BLaER1 treated with 17β-estradiol and CSF1 and Interleukin-3, amounts not matched to agents 10 nM and 100 nM (cell line): ENCODE measurements at regions not wholly inside any gene's neighbourhood (a gene's known extent, or its start where the extent isn't known, plus 50 kb on each side); places are given as distances from the start of the nearest gene placed in this dataset.

ENCODE experiments used
- H3K27ac ChIP-seq, 11 experiments: shearing (Covaris generic); formaldehyde crosslinking; 2 replicates each; pipeline ENCODE4 v1.8.1; 2022
- H3K27me3 ChIP-seq, 11 experiments: shearing (Covaris generic); formaldehyde crosslinking; 2 replicates each; pipeline ENCODE4 v1.8.1; 2022
- H3K36me3 ChIP-seq, 11 experiments: shearing (Covaris generic); formaldehyde crosslinking; 2 replicates each; pipeline ENCODE4 v1.8.1; 2022
- H3K4me1 ChIP-seq, 10 experiments: shearing (Covaris generic); formaldehyde crosslinking; 2 replicates each; pipeline ENCODE4 v1.8.1; 2022
- H3K4me2 ChIP-seq, 11 experiments: shearing (Covaris generic); formaldehyde crosslinking; 2 replicates each; pipeline ENCODE4 v1.8.1; 2022
- H3K4me3 ChIP-seq, 10 experiments: shearing (Covaris generic); formaldehyde crosslinking; 2 replicates each; pipeline ENCODE4 v1.8.1; 2022
- H3K9ac ChIP-seq, 11 experiments: shearing (Covaris generic); formaldehyde crosslinking; 2 replicates each; pipeline ENCODE4 v1.8.1; 2022
- H3K9me3 ChIP-seq, 11 experiments: shearing (Covaris generic); formaldehyde crosslinking; replicated peaks in 1 of 11; 2 replicates each; pipeline ENCODE4 v1.8.1; 2022
- H4K20me1 ChIP-seq, 11 experiments: shearing (Covaris generic); formaldehyde crosslinking; 2 replicates each; pipeline ENCODE4 v1.8.1; 2022
- Cebpa-rat ChIP-seq, 11 experiments: shearing (Covaris generic); IDR thresholded peaks; 2 replicates each; pipeline ENCODE4 v1.8.1; 2022

DNA sequence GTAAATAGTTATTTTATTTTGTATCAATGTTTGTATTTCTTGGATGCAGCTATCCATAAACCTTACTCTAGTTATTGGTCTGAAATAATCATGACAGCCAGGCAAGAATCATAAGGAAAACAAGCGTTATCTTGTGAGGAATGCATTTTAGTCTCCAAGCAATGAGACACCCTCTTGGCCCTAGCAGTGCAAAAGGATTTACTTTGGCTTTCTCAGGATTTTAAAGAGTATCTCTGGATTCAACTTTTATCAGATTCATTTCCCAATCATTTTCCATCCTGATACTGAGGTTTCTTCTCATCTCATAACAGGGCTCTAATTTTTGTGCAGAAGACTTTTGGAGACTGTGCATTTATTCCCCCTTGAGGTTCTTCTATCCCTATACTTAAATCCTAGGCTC, 480.8 kb downstream of the TMX3 start:
- no peak overlapping the region for H3K9ac ChIP-seq
- no peak for TF ChIP-seq Cebpa-rat (IDR thresholded peaks at IDR 0.05)
- no peak overlapping the region for H3K27ac ChIP-seq
- H3K4me1 ChIP-seq = peaks cover 0 to 8% (median 0%) of the 10 kb centered on the region in 10 experiments; a peak in 6 of 20 replicates
- no peaks in the 10 kb centered on the region for H3K27me3 ChIP-seq
- H3K4me3 ChIP-seq = no peak overlapping the region
- no peak overlapping the region for H3K4me2 ChIP-seq
- H3K9me3 ChIP-seq = peaks cover 0 to 5% (median 0%) of the 10 kb centered on the region in 11 experiments; a peak in 4 of 22 replicates
- H3K36me3 ChIP-seq = no peaks in the 10 kb centered on the region
- no peaks in the 10 kb centered on the region for H4K20me1 ChIP-seq

DNA sequence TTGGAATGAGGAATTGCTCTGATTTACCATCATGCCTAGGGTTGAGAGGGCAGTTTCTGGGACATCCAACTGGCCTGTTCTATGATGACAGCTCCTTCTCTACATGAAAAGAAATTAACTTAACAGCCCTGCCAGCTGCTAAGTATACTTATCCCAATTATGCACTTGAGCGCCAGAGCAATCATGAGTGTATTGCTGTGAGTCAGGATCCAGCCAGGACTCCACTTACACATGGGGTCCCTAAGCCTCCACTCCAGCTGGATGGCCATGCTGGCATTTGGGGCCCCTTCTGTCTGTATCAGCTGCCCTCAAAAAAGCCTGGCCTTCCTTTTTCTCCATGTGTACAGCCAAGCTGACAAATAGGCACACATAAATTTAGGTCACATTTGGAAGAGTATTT, 481.9 kb downstream of the TMX3 start:
- H3K36me3 ChIP-seq = no peaks in the 10 kb centered on the region
- H3K9ac ChIP-seq = no peak overlapping the region
- H3K27ac ChIP-seq = no peak overlapping the region
- H3K4me3 ChIP-seq = no peak overlapping the region
- no peak for TF ChIP-seq Cebpa-rat (IDR thresholded peaks at IDR 0.05)
- peaks cover 0 to 8% (median 0%) of the 10 kb centered on the region in 10 experiments; a peak in 6 of 20 replicates for H3K4me1 ChIP-seq
- no peaks in the 10 kb centered on the region for H4K20me1 ChIP-seq
- H3K27me3 ChIP-seq = no peaks in the 10 kb centered on the region
- H3K9me3 ChIP-seq = no peaks in the 10 kb centered on the region
- H3K4me2 ChIP-seq = peak overlapping the region in 3 of 11 experiments; percentile 1 to 40 (median 12); a peak in 4 of 22 replicates

- H3K4me1 ChIP-seq = peaks cover 0 to 8% (median 0%) of the 10 kb centered on the region in 10 experiments; a peak in 6 of 20 replicates
- no peak overlapping the region for H3K4me2 ChIP-seq
- H3K36me3 ChIP-seq = no peaks in the 10 kb centered on the region
- no peak overlapping the region for H3K4me3 ChIP-seq
- H3K27me3 ChIP-seq = no peaks in the 10 kb centered on the region
- no peaks in the 10 kb centered on the region for H4K20me1 ChIP-seq
- no peak overlapping the region for H3K27ac ChIP-seq
- no peaks in the 10 kb centered on the region for H3K9me3 ChIP-seq
- H3K9ac ChIP-seq = no peak overlapping the region
- TF ChIP-seq Cebpa-rat (IDR thresholded peaks at IDR 0.05) = no peak
These were observed 485.6 kb downstream of the TMX3 start for GRCh38 chr18:68229351-68229750.

- H3K27me3 ChIP-seq = no peaks in the 10 kb centered on the region
- no peaks in the 10 kb centered on the region for H3K9me3 ChIP-seq
- peaks cover 0 to 17% (median 3%) of the 10 kb centered on the region in 10 experiments; a peak in 7 of 20 replicates for H3K4me1 ChIP-seq
- H3K27ac ChIP-seq = no peak overlapping the region
- no peak for TF ChIP-seq Cebpa-rat (IDR thresholded peaks at IDR 0.05)
- no peak overlapping the region for H3K9ac ChIP-seq
- no peaks in the 10 kb centered on the region for H3K36me3 ChIP-seq
- H4K20me1 ChIP-seq = no peaks in the 10 kb centered on the region
- H3K4me3 ChIP-seq = no peak overlapping the region
- H3K4me2 ChIP-seq = peak overlapping the region in 4 of 11 experiments; percentile 1 to 24 (median 14); a peak in 6 of 22 replicates
These were observed 493.7 kb downstream of the TMX3 start for GRCh38 chr18:68221111-68221724.

GRCh38 chr18:68220458-68220857, 494.4 kb downstream of the TMX3 start:
- Histone ChIP-seq H4K20me1 (no peaks in the 10 kb centered on the region), H3K9ac (no peak overlapping the region), H3K4me2 (peak overlapping the region in 2 of 11 experiments; percentile 0 to 33; a peak in 2 of 22 replicates), H3K4me3 (no peak overlapping the region), H3K9me3 (no peaks in the 10 kb centered on the region), H3K27me3 (no peaks in the 10 kb centered on the region), H3K4me1 (peaks cover 0 to 17% (median 3%) of the 10 kb centered on the region in 10 experiments; a peak in 7 of 20 replicates), H3K27ac (no peak overlapping the region), H3K36me3 (no peaks in the 10 kb centered on the region)
- TF ChIP-seq Cebpa-rat (IDR thresholded peaks at IDR 0.05) = no peak

GRCh38 chr18:68219872-68220271, 495.0 kb downstream of the TMX3 start:
- no peak overlapping the region for H3K27ac ChIP-seq
- H3K4me1 ChIP-seq = peaks cover 0 to 17% (median 3%) of the 10 kb centered on the region in 10 experiments; a peak in 7 of 20 replicates
- TF ChIP-seq Cebpa-rat (IDR thresholded peaks at IDR 0.05) = no peak
- H4K20me1 ChIP-seq = no peaks in the 10 kb centered on the region
- H3K36me3 ChIP-seq = no peaks in the 10 kb centered on the region
- H3K9ac ChIP-seq = no peak overlapping the region
- no peaks in the 10 kb centered on the region for H3K27me3 ChIP-seq
- H3K9me3 ChIP-seq = no peaks in the 10 kb centered on the region
- H3K4me2 ChIP-seq = 0 out of 22 replicates have a peak overlapping the region, but pooled peaks of 1 of the 11 experiments have one; percentile 0
- H3K4me3 ChIP-seq = no peak overlapping the region

GRCh38 chr18:68219274-68219673, 495.6 kb downstream of the TMX3 start:
- H3K4me3 ChIP-seq = no peak overlapping the region
- no peaks in the 10 kb centered on the region for H3K27me3 ChIP-seq
- H4K20me1 ChIP-seq = no peaks in the 10 kb centered on the region
- no peak overlapping the region for H3K4me2 ChIP-seq
- H3K9ac ChIP-seq = no peak overlapping the region
- no peaks in the 10 kb centered on the region for H3K9me3 ChIP-seq
- TF ChIP-seq Cebpa-rat (IDR thresholded peaks at IDR 0.05) = no peak
- no peaks in the 10 kb centered on the region for H3K36me3 ChIP-seq
- peaks cover 0 to 17% (median 3%) of the 10 kb centered on the region in 10 experiments; a peak in 7 of 20 replicates for H3K4me1 ChIP-seq
- no peak overlapping the region for H3K27ac ChIP-seq

- TF ChIP-seq Cebpa-rat (IDR thresholded peaks at IDR 0.05) = no peak
- Histone ChIP-seq H4K20me1 (no peaks in the 10 kb centered on the region), H3K27ac (no peak overlapping the region), H3K4me1 (peaks cover 0 to 10% (median under 1%) of the 10 kb centered on the region in 10 experiments; a peak in 5 of 20 replicates), H3K9me3 (no peaks in the 10 kb centered on the region), H3K4me2 (no peak overlapping the region), H3K27me3 (no peaks in the 10 kb centered on the region), H3K9ac (no peak overlapping the region), H3K36me3 (no peaks in the 10 kb centered on the region), H3K4me3 (no peak overlapping the region)
These were observed 499.0 kb downstream of the TMX3 start for GRCh38 chr18:68215931-68216330.

DNA sequence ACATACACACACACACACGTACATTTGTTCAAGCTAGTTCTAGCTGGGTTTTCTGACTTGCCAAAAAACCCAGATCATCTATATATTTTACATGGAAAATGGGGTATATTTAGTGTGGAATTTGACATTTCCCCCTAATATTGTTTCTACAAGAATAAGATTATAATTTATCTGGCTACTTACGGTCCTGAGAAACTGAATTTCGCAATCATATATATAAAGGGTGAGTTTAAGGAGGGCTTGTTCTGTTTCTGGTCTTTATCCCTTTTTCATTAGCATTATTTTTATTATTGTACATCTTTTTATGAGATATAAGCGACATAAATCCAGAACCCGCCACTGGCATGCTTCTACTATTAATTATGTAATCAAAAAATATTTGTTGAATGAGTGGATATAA, 528.9 kb downstream of the TMX3 start:
- Histone ChIP-seq H3K36me3 (no peaks in the 10 kb centered on the region), H3K9me3 (no peaks in the 10 kb centered on the region), H4K20me1 (no peaks in the 10 kb centered on the region), H3K9ac (no peak overlapping the region), H3K4me3 (no peak overlapping the region), H3K27ac (no peak overlapping the region), H3K4me2 (no peak overlapping the region), H3K27me3 (no peaks in the 10 kb centered on the region), H3K4me1 (no peaks in the 10 kb centered on the region)
- peak in 2 of 11 experiments; percentile 68 to 73; a peak in 3 of 22 replicates for TF ChIP-seq Cebpa-rat (IDR thresholded peaks at IDR 0.05)

- Histone ChIP-seq H3K9ac (no peak overlapping the region), H3K4me1 (no peaks in the 10 kb centered on the region), H4K20me1 (no peaks in the 10 kb centered on the region), H3K4me2 (no peak overlapping the region), H3K36me3 (no peaks in the 10 kb centered on the region), H3K9me3 (no peaks in the 10 kb centered on the region), H3K27ac (no peak overlapping the region), H3K4me3 (no peak overlapping the region), H3K27me3 (no peaks in the 10 kb centered on the region)
- TF ChIP-seq Cebpa-rat (IDR thresholded peaks at IDR 0.05) = no peak
These were observed 533.0 kb downstream of the TMX3 start for GRCh38 chr18:68181956-68182355.
